ENCODE measurements at regions not wholly inside any gene's neighbourhood (a gene's known extent, or its start where the extent isn't known, plus 50 kb on each side); places are given as distances from the start of the nearest gene placed in this dataset.

DNA sequence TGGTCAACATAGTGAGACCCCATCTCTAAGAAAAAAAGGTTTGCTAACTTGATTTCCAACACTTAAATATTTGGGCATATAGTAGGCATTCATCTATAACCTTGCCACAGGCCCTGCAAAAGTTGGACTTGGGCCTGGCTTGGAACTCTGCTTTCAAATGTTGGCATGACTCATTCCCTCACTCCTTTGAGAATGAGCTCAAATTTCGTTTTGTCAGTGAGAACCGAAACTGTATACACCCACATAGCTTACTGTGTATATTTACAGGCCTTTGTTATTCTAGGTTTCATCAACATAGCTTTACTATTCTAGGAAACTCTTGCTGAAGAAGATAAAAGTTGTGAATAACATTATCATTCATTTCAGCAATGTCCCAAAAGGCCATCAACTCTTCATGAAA, 88.7 kb upstream of the ELOVL6 start:
- H3K9me3 ChIP-seq (ENCODE audit: low read length) = no peaks in the 10 kb centered on the region
- no peak overlapping the region for H3K4me2 ChIP-seq (ENCODE audit: low read length)
- H3K27ac ChIP-seq (ENCODE audit: low read length) = no peak overlapping the region
- no peaks in the 10 kb centered on the region for H3K79me2 ChIP-seq (replicated peaks; ENCODE audit: insufficient read depth, low read length)
- no peak overlapping the region for H3K4me3 ChIP-seq (ENCODE audit: low read length)
- H4K20me1 ChIP-seq (ENCODE audit: insufficient read depth) = no peaks in the 10 kb centered on the region
- TF ChIP-seq TAF1 (IDR thresholded peaks at IDR 0.05; ENCODE audit: low read depth) (no peak), EZH2 (IDR thresholded peaks at IDR 0.05; ENCODE audit: borderline replicate concordance, insufficient read depth, low read length, poor library complexity, severe bottlenecking) (no peak), MXI1 (conservative IDR thresholded peaks at IDR 0.05; ENCODE audit: poor library complexity, severe bottlenecking) (no peak), RAD21 (conservative IDR thresholded peaks at IDR 0.05) (no peak), EP300 (conservative IDR thresholded peaks at IDR 0.05; ENCODE audit: poor library complexity, severe bottlenecking) (no peak), POLR2AphosphoS5 (IDR thresholded peaks at IDR 0.05) (no peak), SMC3 (conservative IDR thresholded peaks at IDR 0.05; ENCODE audit: poor library complexity) (no peak)
- TF ChIP-seq, protein P1, sequence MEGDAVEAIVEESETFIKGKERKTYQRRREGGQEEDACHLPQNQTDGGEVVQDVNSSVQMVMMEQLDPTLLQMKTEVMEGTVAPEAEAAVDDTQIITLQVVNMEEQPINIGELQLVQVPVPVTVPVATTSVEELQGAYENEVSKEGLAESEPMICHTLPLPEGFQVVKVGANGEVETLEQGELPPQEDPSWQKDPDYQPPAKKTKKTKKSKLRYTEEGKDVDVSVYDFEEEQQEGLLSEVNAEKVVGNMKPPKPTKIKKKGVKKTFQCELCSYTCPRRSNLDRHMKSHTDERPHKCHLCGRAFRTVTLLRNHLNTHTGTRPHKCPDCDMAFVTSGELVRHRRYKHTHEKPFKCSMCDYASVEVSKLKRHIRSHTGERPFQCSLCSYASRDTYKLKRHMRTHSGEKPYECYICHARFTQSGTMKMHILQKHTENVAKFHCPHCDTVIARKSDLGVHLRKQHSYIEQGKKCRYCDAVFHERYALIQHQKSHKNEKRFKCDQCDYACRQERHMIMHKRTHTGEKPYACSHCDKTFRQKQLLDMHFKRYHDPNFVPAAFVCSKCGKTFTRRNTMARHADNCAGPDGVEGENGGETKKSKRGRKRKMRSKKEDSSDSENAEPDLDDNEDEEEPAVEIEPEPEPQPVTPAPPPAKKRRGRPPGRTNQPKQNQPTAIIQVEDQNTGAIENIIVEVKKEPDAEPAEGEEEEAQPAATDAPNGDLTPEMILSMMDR (IDR thresholded peaks at IDR 0.05; ENCODE audit: poor library complexity, severe bottlenecking) = no peak
- TF ChIP-seq, protein P2, sequence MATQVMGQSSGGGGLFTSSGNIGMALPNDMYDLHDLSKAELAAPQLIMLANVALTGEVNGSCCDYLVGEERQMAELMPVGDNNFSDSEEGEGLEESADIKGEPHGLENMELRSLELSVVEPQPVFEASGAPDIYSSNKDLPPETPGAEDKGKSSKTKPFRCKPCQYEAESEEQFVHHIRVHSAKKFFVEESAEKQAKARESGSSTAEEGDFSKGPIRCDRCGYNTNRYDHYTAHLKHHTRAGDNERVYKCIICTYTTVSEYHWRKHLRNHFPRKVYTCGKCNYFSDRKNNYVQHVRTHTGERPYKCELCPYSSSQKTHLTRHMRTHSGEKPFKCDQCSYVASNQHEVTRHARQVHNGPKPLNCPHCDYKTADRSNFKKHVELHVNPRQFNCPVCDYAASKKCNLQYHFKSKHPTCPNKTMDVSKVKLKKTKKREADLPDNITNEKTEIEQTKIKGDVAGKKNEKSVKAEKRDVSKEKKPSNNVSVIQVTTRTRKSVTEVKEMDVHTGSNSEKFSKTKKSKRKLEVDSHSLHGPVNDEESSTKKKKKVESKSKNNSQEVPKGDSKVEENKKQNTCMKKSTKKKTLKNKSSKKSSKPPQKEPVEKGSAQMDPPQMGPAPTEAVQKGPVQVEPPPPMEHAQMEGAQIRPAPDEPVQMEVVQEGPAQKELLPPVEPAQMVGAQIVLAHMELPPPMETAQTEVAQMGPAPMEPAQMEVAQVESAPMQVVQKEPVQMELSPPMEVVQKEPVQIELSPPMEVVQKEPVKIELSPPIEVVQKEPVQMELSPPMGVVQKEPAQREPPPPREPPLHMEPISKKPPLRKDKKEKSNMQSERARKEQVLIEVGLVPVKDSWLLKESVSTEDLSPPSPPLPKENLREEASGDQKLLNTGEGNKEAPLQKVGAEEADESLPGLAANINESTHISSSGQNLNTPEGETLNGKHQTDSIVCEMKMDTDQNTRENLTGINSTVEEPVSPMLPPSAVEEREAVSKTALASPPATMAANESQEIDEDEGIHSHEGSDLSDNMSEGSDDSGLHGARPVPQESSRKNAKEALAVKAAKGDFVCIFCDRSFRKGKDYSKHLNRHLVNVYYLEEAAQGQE (IDR thresholded peaks at IDR 0.05; ENCODE audit: borderline replicate concordance) = no peak
- no peak overlapping the region for H2AFZ ChIP-seq (ENCODE audit: low read depth, low read length)
- H3K36me3 ChIP-seq (ENCODE audit: insufficient read depth, low read length) = no peaks in the 10 kb centered on the region
- H3K9me2 ChIP-seq (ENCODE audit: insufficient read depth, low read length) = no peaks in the 10 kb centered on the region
- no peaks in the 10 kb centered on the region for H3F3A ChIP-seq (ENCODE audit: insufficient read depth, low read length, poor library complexity, severe bottlenecking)
- no peak overlapping the region for H3K9ac ChIP-seq (ENCODE audit: low read length)
- H3K27me3 ChIP-seq (ENCODE audit: insufficient read depth, low read depth, low read length) = no peaks in the 10 kb centered on the region

DNA sequence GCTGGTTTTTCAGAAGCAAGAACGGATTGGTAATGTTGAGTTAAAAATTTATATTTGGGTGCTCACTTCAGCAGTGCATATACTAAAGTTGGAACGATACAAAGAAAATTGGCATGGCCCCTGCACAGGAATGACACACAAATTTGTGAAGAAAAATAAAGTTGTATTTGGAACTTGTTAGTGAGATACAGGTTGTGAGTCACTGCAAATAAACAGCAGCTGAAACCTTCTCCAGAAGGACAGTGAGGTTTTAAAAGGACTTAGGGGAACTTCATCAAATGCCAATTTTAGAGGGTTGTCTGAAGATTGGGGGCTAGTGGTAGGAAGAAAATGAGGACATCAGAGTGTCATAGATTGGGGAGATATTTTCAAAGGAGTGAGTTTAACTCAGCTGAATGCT, 79.7 kb upstream of the ELOVL6 start:
- Histone ChIP-seq H3K36me3 (ENCODE audit: insufficient read depth, low read length) (no peaks in the 10 kb centered on the region), H3F3A (ENCODE audit: insufficient read depth, low read length, poor library complexity, severe bottlenecking) (no peaks in the 10 kb centered on the region), H3K9ac (ENCODE audit: low read length) (no peak overlapping the region), H3K4me2 (ENCODE audit: low read length) (no peak overlapping the region), H4K20me1 (ENCODE audit: insufficient read depth) (no peaks in the 10 kb centered on the region), H3K9me2 (ENCODE audit: insufficient read depth, low read length) (no peaks in the 10 kb centered on the region), H3K27ac (ENCODE audit: low read length) (no peak overlapping the region), H3K27me3 (ENCODE audit: insufficient read depth, low read depth, low read length) (no peaks in the 10 kb centered on the region), H3K4me3 (ENCODE audit: low read length) (no peak overlapping the region), H3K9me3 (ENCODE audit: low read length) (no peaks in the 10 kb centered on the region), H2AFZ (ENCODE audit: low read depth, low read length) (no peak overlapping the region), H3K79me2 (replicated peaks; ENCODE audit: insufficient read depth, low read length) (no peaks in the 10 kb centered on the region)
- TF ChIP-seq, protein P1 (IDR thresholded peaks at IDR 0.05; ENCODE audit: poor library complexity, severe bottlenecking) = no peak
- TF ChIP-seq EZH2 (IDR thresholded peaks at IDR 0.05; ENCODE audit: borderline replicate concordance, insufficient read depth, low read length, poor library complexity, severe bottlenecking) (no peak), MXI1 (conservative IDR thresholded peaks at IDR 0.05; ENCODE audit: poor library complexity, severe bottlenecking) (no peak), TAF1 (IDR thresholded peaks at IDR 0.05; ENCODE audit: low read depth) (no peak), SMC3 (conservative IDR thresholded peaks at IDR 0.05; ENCODE audit: poor library complexity) (no peak), POLR2AphosphoS5 (IDR thresholded peaks at IDR 0.05) (no peak), RAD21 (conservative IDR thresholded peaks at IDR 0.05) (no peak), EP300 (conservative IDR thresholded peaks at IDR 0.05; ENCODE audit: poor library complexity, severe bottlenecking) (no peak)
- TF ChIP-seq, protein P2 (IDR thresholded peaks at IDR 0.05; ENCODE audit: borderline replicate concordance) = no peak

All from neural cell (in vitro differentiated cells).